ENCODE measurements at regions not wholly inside any gene's neighbourhood (a gene's known extent, or its start where the extent isn't known, plus 50 kb on each side); places are given as distances from the start of the nearest gene placed in this dataset.

GRCh38 chr10:44326474-44327030 lies 58.3 kb downstream of the CXCL12 start:
- no peak overlapping the region for H3K9ac ChIP-seq (ENCODE audit: low read depth, low read length)
- no peaks in the 10 kb centered on the region for H3K4me1 ChIP-seq (ENCODE audit: insufficient read depth, low read length)
- no peaks in the 10 kb centered on the region for H3K36me3 ChIP-seq (ENCODE audit: insufficient read depth, low read length)
- H3K9me3 ChIP-seq (ENCODE audit: control insufficient read depth, insufficient read depth, low read length) = no peaks in the 10 kb centered on the region

GRCh38 chr10:44325596-44326307 lies 59.1 kb downstream of the CXCL12 start:
- Histone ChIP-seq H3K9me3 (ENCODE audit: control insufficient read depth, insufficient read depth, low read length) (no peaks in the 10 kb centered on the region), H3K9ac (ENCODE audit: low read depth, low read length) (no peak overlapping the region), H3K36me3 (ENCODE audit: insufficient read depth, low read length) (no peaks in the 10 kb centered on the region), H3K4me1 (ENCODE audit: insufficient read depth, low read length) (no peaks in the 10 kb centered on the region)

GRCh38 chr10:44325157-44325556 lies 59.7 kb downstream of the CXCL12 start:
- Histone ChIP-seq H3K4me1 (ENCODE audit: insufficient read depth, low read length) (no peaks in the 10 kb centered on the region), H3K9me3 (ENCODE audit: control insufficient read depth, insufficient read depth, low read length) (no peaks in the 10 kb centered on the region), H3K36me3 (ENCODE audit: insufficient read depth, low read length) (no peaks in the 10 kb centered on the region), H3K9ac (ENCODE audit: low read depth, low read length) (no peak overlapping the region)

GRCh38 chr10:44323838-44324237 lies 61.1 kb downstream of the CXCL12 start:
- Histone ChIP-seq H3K4me1 (ENCODE audit: insufficient read depth, low read length) (no peaks in the 10 kb centered on the region), H3K9me3 (ENCODE audit: control insufficient read depth, insufficient read depth, low read length) (no peaks in the 10 kb centered on the region)

GRCh38 chr10:44322137-44322536 lies 62.8 kb downstream of the CXCL12 start:
- H3K36me3 ChIP-seq (ENCODE audit: insufficient read depth, low read length) = no peaks in the 10 kb centered on the region
- peaks cover 2% of the 10 kb centered on the region; the same call in 1 of the 2 replicates for H3K4me1 ChIP-seq (ENCODE audit: insufficient read depth, low read length)
- H3K9ac ChIP-seq (ENCODE audit: low read depth, low read length) = no peak overlapping the region
- no peaks in the 10 kb centered on the region for H3K9me3 ChIP-seq (ENCODE audit: control insufficient read depth, insufficient read depth, low read length)

More at GRCh38 chr10:44323838-44324237, 61.1 kb downstream of the CXCL12 start:
- Histone ChIP-seq H3K9ac (ENCODE audit: low read depth, low read length) (no peak overlapping the region), H3K36me3 (ENCODE audit: insufficient read depth, low read length) (no peaks in the 10 kb centered on the region)

- H3K36me3 ChIP-seq (ENCODE audit: insufficient read depth, low read length) = no peaks in the 10 kb centered on the region
- peaks cover 6% of the 10 kb centered on the region; the same call in 1 of the 2 replicates for H3K4me1 ChIP-seq (ENCODE audit: insufficient read depth, low read length)
- no peak overlapping the region for H3K9ac ChIP-seq (ENCODE audit: low read depth, low read length)
- no peaks in the 10 kb centered on the region for H3K9me3 ChIP-seq (ENCODE audit: control insufficient read depth, insufficient read depth, low read length)
Observed at GRCh38 chr10:44320756-44321155, 64.1 kb downstream of the CXCL12 start.

GRCh38 chr10:44317856-44318255 lies 67.0 kb downstream of the CXCL12 start:
- no peaks in the 10 kb centered on the region for H3K9me3 ChIP-seq (ENCODE audit: control insufficient read depth, insufficient read depth, low read length)
- no peaks in the 10 kb centered on the region for H3K36me3 ChIP-seq (ENCODE audit: insufficient read depth, low read length)
- no peak overlapping the region for H3K9ac ChIP-seq (ENCODE audit: low read depth, low read length)
- peaks cover 6% of the 10 kb centered on the region; the same call in 1 of the 2 replicates for H3K4me1 ChIP-seq (ENCODE audit: insufficient read depth, low read length)

GRCh38 chr10:44316922-44317215 lies 68.0 kb downstream of the CXCL12 start:
- Histone ChIP-seq H3K9me3 (ENCODE audit: control insufficient read depth, insufficient read depth, low read length) (no peaks in the 10 kb centered on the region), H3K4me1 (ENCODE audit: insufficient read depth, low read length) (peaks cover 6% of the 10 kb centered on the region; the same call in 1 of the 2 replicates), H3K9ac (ENCODE audit: low read depth, low read length) (peak overlapping the region; percentile 56; the same call in 1 of the 2 replicates), H3K36me3 (ENCODE audit: insufficient read depth, low read length) (no peaks in the 10 kb centered on the region)

- Histone ChIP-seq H3K9me3 (ENCODE audit: control insufficient read depth, insufficient read depth, low read length) (no peaks in the 10 kb centered on the region), H3K4me1 (ENCODE audit: insufficient read depth, low read length) (peaks cover 6% of the 10 kb centered on the region; the same call in 1 of the 2 replicates), H3K9ac (ENCODE audit: low read depth, low read length) (peak overlapping the region; percentile 56; the same call in 1 of the 2 replicates), H3K36me3 (ENCODE audit: insufficient read depth, low read length) (no peaks in the 10 kb centered on the region)
Observed at GRCh38 chr10:44316187-44316921, 68.5 kb downstream of the CXCL12 start.

- Histone ChIP-seq H3K9me3 (ENCODE audit: control insufficient read depth, insufficient read depth, low read length) (no peaks in the 10 kb centered on the region), H3K36me3 (ENCODE audit: insufficient read depth, low read length) (no peaks in the 10 kb centered on the region), H3K4me1 (ENCODE audit: insufficient read depth, low read length) (peaks cover 10% of the 10 kb centered on the region; the same call in 1 of the 2 replicates), H3K9ac (ENCODE audit: low read depth, low read length) (no peak overlapping the region)
Observed at GRCh38 chr10:44314802-44315460, 70.0 kb downstream of the CXCL12 start.

GRCh38 chr10:44313761-44314165 lies 71.1 kb downstream of the CXCL12 start:
- Histone ChIP-seq H3K36me3 (ENCODE audit: insufficient read depth, low read length) (no peaks in the 10 kb centered on the region), H3K4me1 (ENCODE audit: insufficient read depth, low read length) (peaks cover 10% of the 10 kb centered on the region; the same call in 1 of the 2 replicates), H3K9ac (ENCODE audit: low read depth, low read length) (no peak overlapping the region), H3K9me3 (ENCODE audit: control insufficient read depth, insufficient read depth, low read length) (no peaks in the 10 kb centered on the region)

- Histone ChIP-seq H3K36me3 (ENCODE audit: insufficient read depth, low read length) (no peaks in the 10 kb centered on the region), H3K4me1 (ENCODE audit: insufficient read depth, low read length) (peaks cover 10% of the 10 kb centered on the region; the same call in 1 of the 2 replicates), H3K9ac (ENCODE audit: low read depth, low read length) (no peak overlapping the region), H3K9me3 (ENCODE audit: control insufficient read depth, insufficient read depth, low read length) (no peaks in the 10 kb centered on the region)
Observed at GRCh38 chr10:44312401-44312800, 72.5 kb downstream of the CXCL12 start.

GRCh38 chr10:44311563-44312051 lies 73.3 kb downstream of the CXCL12 start:
- Histone ChIP-seq H3K9me3 (ENCODE audit: control insufficient read depth, insufficient read depth, low read length) (no peaks in the 10 kb centered on the region), H3K4me1 (ENCODE audit: insufficient read depth, low read length) (peaks cover 4% of the 10 kb centered on the region; the same call in 1 of the 2 replicates), H3K36me3 (ENCODE audit: insufficient read depth, low read length) (no peaks in the 10 kb centered on the region), H3K9ac (ENCODE audit: low read depth, low read length) (peak overlapping the region; percentile 41; the same call in 1 of the 2 replicates)

Data from ES-I3 (cell line).